Astrocyte (in vitro differentiated cells and primary cell): ENCODE measurements at regions not wholly inside any gene's neighbourhood (a gene's known extent, or its start where the extent isn't known, plus 50 kb on each side); places are given as distances from the start of the nearest gene placed in this dataset.

Source experiments
- DNase-seq: peaks from one replicate; pipeline ENCODE4 v3.0.0-alpha.2; 2010; ENCODE audit warnings: low read depth
- FAIRE-seq: peaks from 2 replicates; lab custom pipeline; 2011; peaks lifted over from hg19 to GRCh38; lab: Jason Lieb, UNC
- H2AFZ ChIP-seq: 2 replicates; pipeline ENCODE4 v1.6.0; 2012; ENCODE audit warnings: low read depth, low read length, inconsistent platforms
- H3K27ac ChIP-seq: 2 replicates; pipeline ENCODE4 v1.5.1; 2011; ENCODE audit warnings: low read depth, low read length, inconsistent platforms
- H3K27me3 ChIP-seq: 2 replicates; pipeline ENCODE4 v1.6.0; 2011; ENCODE audit warnings: low read length, inconsistent platforms; ENCODE audit not compliant: insufficient read depth
- H3K36me3 ChIP-seq: 2 replicates; pipeline ENCODE4 v1.5.1; 2011; ENCODE audit warnings: low read length, inconsistent platforms; ENCODE audit not compliant: insufficient read depth
- H3K4me1 ChIP-seq: 2 replicates; pipeline ENCODE4 v1.5.1; 2011; ENCODE audit warnings: low read length, inconsistent platforms; ENCODE audit not compliant: insufficient read depth
- H3K4me2 ChIP-seq: 2 replicates; pipeline ENCODE4 v1.6.0; 2012; ENCODE audit warnings: low read length, inconsistent platforms
- H3K4me3 ChIP-seq: 2 replicates; pipeline ENCODE4 v1.5.1; 2011; ENCODE audit warnings: low read depth, mild to moderate bottlenecking, low read length, inconsistent platforms; ENCODE audit not compliant: insufficient read depth
- H3K79me2 ChIP-seq: 2 replicates; pipeline ENCODE4 v1.6.0; 2012; ENCODE audit warnings: mild to moderate bottlenecking, low read length, inconsistent platforms; ENCODE audit not compliant: insufficient read depth
- H3K9ac ChIP-seq: 2 replicates; pipeline ENCODE4 v1.6.0; 2012; ENCODE audit warnings: mild to moderate bottlenecking, low read length, inconsistent platforms
- H3K9me3 ChIP-seq: 2 replicates; pipeline ENCODE4 v1.5.1; 2012; ENCODE audit warnings: low read depth, mild to moderate bottlenecking, low read length, inconsistent platforms; ENCODE audit not compliant: insufficient read depth
- H4K20me1 ChIP-seq: 2 replicates; pipeline ENCODE4 v1.6.0; 2012; ENCODE audit warnings: low read length, inconsistent platforms; ENCODE audit not compliant: insufficient read depth
- H3K27ac Mint-ChIP-seq: one replicate; pipeline ENCODE4 v1.8.0; 2021; ENCODE audit warnings: mild to moderate bottlenecking, mixed read lengths; ENCODE audit not compliant: unreplicated experiment
- H3K27me3 Mint-ChIP-seq: one replicate; pipeline ENCODE4 v1.8.0; 2021; ENCODE audit warnings: low read depth, mixed read lengths; ENCODE audit not compliant: unreplicated experiment
- H3K36me3 Mint-ChIP-seq: one replicate; pipeline ENCODE4 v1.8.0; 2021; ENCODE audit warnings: low read depth, mixed read lengths; ENCODE audit not compliant: unreplicated experiment
- H3K4me1 Mint-ChIP-seq: one replicate; pipeline ENCODE4 v1.8.0; 2021; ENCODE audit warnings: low read depth, mixed read lengths; ENCODE audit not compliant: unreplicated experiment
- H3K4me3 Mint-ChIP-seq: one replicate; pipeline ENCODE4 v1.8.0; 2021; ENCODE audit warnings: mild to moderate bottlenecking, moderate library complexity, mixed read lengths; ENCODE audit not compliant: unreplicated experiment
- H3K9me3 Mint-ChIP-seq: one replicate; pipeline ENCODE4 v1.8.0; 2021; ENCODE audit warnings: mild to moderate bottlenecking, mixed read lengths; ENCODE audit not compliant: unreplicated experiment
- CTCF ChIP-seq: IDR thresholded peaks from 2 replicates; pipeline ENCODE4 v1.5.1; 2011; ENCODE audit warnings: low read depth, mild to moderate bottlenecking, inconsistent platforms, low read length, moderate library complexity; ENCODE audit not compliant: insufficient read depth
- EZH2 ChIP-seq: IDR thresholded peaks from 2 replicates; pipeline ENCODE4 v1.6.1; 2012; ENCODE audit warnings: mild to moderate bottlenecking, low read length, inconsistent platforms; ENCODE audit not compliant: insufficient read depth

- no peak overlapping the region for H3K27ac Mint-ChIP-seq
- H3K9ac ChIP-seq = no peak overlapping the region
- H3K27me3 Mint-ChIP-seq = peaks cover 8% of the 10 kb centered on the region
- no peaks in the 10 kb centered on the region for H4K20me1 ChIP-seq
- no peak overlapping the region for H3K4me3 Mint-ChIP-seq
- DNase-seq = no peak
- H3K27ac ChIP-seq = no peak overlapping the region
- no peak overlapping the region for H3K4me2 ChIP-seq
- H3K4me1 Mint-ChIP-seq = peaks cover 2% of the 10 kb centered on the region
- peaks cover 7% of the 10 kb centered on the region for H3K4me1 ChIP-seq
- H3K36me3 Mint-ChIP-seq = peaks cover 3% of the 10 kb centered on the region
- no peaks in the 10 kb centered on the region for H3K9me3 ChIP-seq
- TF ChIP-seq CTCF (no peak), EZH2 (no peak)
- no peaks in the 10 kb centered on the region for H3K36me3 ChIP-seq
- FAIRE-seq = no peak
- H3K27me3 ChIP-seq = no peaks in the 10 kb centered on the region
- no peaks in the 10 kb centered on the region for H3K79me2 ChIP-seq
- H3K4me3 ChIP-seq = no peak overlapping the region
- peaks cover 5% of the 10 kb centered on the region for H3K9me3 Mint-ChIP-seq
- no peak overlapping the region for H2AFZ ChIP-seq
These were observed 82.4 kb upstream of the STC2 start for GRCh38 chr5:173410459-173411233.

GRCh38 chr5:173408946-173409345 lies 80.7 kb upstream of the STC2 start:
- no peaks in the 10 kb centered on the region for H3K9me3 ChIP-seq
- no peaks in the 10 kb centered on the region for H3K79me2 ChIP-seq
- no peaks in the 10 kb centered on the region for H3K36me3 ChIP-seq
- H3K27me3 ChIP-seq = no peaks in the 10 kb centered on the region
- H3K9ac ChIP-seq = no peak overlapping the region
- DNase-seq = no peak
- H3K4me3 Mint-ChIP-seq = no peak overlapping the region
- no peak overlapping the region for H3K4me2 ChIP-seq
- no peak overlapping the region for H3K27ac Mint-ChIP-seq
- no peak overlapping the region for H2AFZ ChIP-seq
- FAIRE-seq = no peak
- no peak overlapping the region for H3K4me3 ChIP-seq
- no peak for TF ChIP-seq CTCF
- no peak for TF ChIP-seq EZH2
- peaks cover 2% of the 10 kb centered on the region for H3K4me1 Mint-ChIP-seq
- H3K36me3 Mint-ChIP-seq = peaks cover 3% of the 10 kb centered on the region
- H3K4me1 ChIP-seq = peaks cover 7% of the 10 kb centered on the region
- no peak overlapping the region for H3K27ac ChIP-seq
- peaks cover 4% of the 10 kb centered on the region for H3K9me3 Mint-ChIP-seq
- H3K27me3 Mint-ChIP-seq = peaks cover 8% of the 10 kb centered on the region
- no peaks in the 10 kb centered on the region for H4K20me1 ChIP-seq

GRCh38 chr5:173399851-173400250 lies 71.6 kb upstream of the STC2 start:
- H3K9ac ChIP-seq = no peak overlapping the region
- H3K4me3 ChIP-seq = no peak overlapping the region
- no peaks in the 10 kb centered on the region for H3K4me1 ChIP-seq
- no peak for FAIRE-seq
- H3K9me3 ChIP-seq = no peaks in the 10 kb centered on the region
- H3K27me3 Mint-ChIP-seq = peaks cover 4% of the 10 kb centered on the region
- peaks cover 2% of the 10 kb centered on the region for H3K36me3 Mint-ChIP-seq
- no peak for DNase-seq
- no peak overlapping the region for H2AFZ ChIP-seq
- H3K27ac Mint-ChIP-seq = no peak overlapping the region
- H3K4me3 Mint-ChIP-seq = no peak overlapping the region
- H3K4me1 Mint-ChIP-seq = peaks cover 6% of the 10 kb centered on the region
- no peaks in the 10 kb centered on the region for H3K79me2 ChIP-seq
- H3K27me3 ChIP-seq = no peaks in the 10 kb centered on the region
- TF ChIP-seq CTCF (no peak), EZH2 (no peak)
- no peak overlapping the region for H3K27ac ChIP-seq
- H3K36me3 ChIP-seq = no peaks in the 10 kb centered on the region
- no peaks in the 10 kb centered on the region for H4K20me1 ChIP-seq
- H3K4me2 ChIP-seq = no peak overlapping the region
- no peaks in the 10 kb centered on the region for H3K9me3 Mint-ChIP-seq
